Kidney (tissue), 13 donors: ENCODE measurements at regions not wholly inside any gene's neighbourhood (a gene's known extent, or its start where the extent isn't known, plus 50 kb on each side); places are given as distances from the start of the nearest gene placed in this dataset.

Experiments
- DNase-seq, 5 donors: peaks; one replicate each; pipeline ENCODE4 v3.0.0-alpha.2; 2013 to 2020
- FAIRE-seq: peaks from 2 replicates; lab custom pipeline; 2012; peaks lifted over from hg19 to GRCh38; lab: Jason Lieb, UNC
- H3K27ac ChIP-seq, 2 donors: one replicate each; pipeline ENCODE4 v1.7.0; 2013; ENCODE audit warnings: low read depth in 2 of 2, low read length in 2 of 2, inconsistent platforms in 1 of 2
- H3K27me3 ChIP-seq: one replicate; pipeline ENCODE4 v1.7.1; 2013; ENCODE audit warnings: low read length, inconsistent platforms; ENCODE audit not compliant: control insufficient read depth, insufficient read depth
- H3K36me3 ChIP-seq, 3 donors: one replicate each; pipeline versions ENCODE4 v1.7.0 to v1.7.1; 2013; ENCODE audit warnings: low read length in 3 of 3, control low read depth in 1 of 3, inconsistent platforms in 1 of 3; ENCODE audit not compliant: insufficient read depth in 3 of 3, control insufficient read depth in 2 of 3
- H3K4me1 ChIP-seq, 3 donors: one replicate each; pipeline versions ENCODE4 v1.7.0 to v1.7.1; 2013; ENCODE audit warnings: low read length in 3 of 3, inconsistent platforms in 1 of 3, low read depth in 1 of 3; ENCODE audit not compliant: control insufficient read depth in 2 of 3, insufficient read depth in 2 of 3
- H3K4me3 ChIP-seq, 3 donors: one replicate each; pipeline versions ENCODE4 v1.7.0 to v1.8.1; 2013; ENCODE audit warnings: low read length in 3 of 3, control low read depth in 1 of 3, inconsistent platforms in 1 of 3
- H3K9ac ChIP-seq, 3 donors: one replicate each; pipeline versions ENCODE4 v1.7.0 to v1.7.1; 2013; ENCODE audit warnings: low read length in 3 of 3, control low read depth in 1 of 3, inconsistent platforms in 1 of 3
- H3K9me3 ChIP-seq, 3 donors: one replicate each; pipeline versions ENCODE4 v1.7.0 to v1.7.1; 2013; ENCODE audit warnings: low read length in 3 of 3, control low read depth in 1 of 3, inconsistent platforms in 1 of 3; ENCODE audit not compliant: control insufficient read depth in 2 of 3, insufficient read depth in 1 of 3
- CTCF ChIP-seq: IDR thresholded peaks from 3 replicates; pipeline ENCODE4 v1.5.1; 2012; ENCODE audit warnings: mild to moderate bottlenecking, moderate library complexity, borderline replicate concordance; ENCODE audit not compliant: insufficient read depth; ENCODE audit errors: extremely low read depth
- intact Hi-C: fragments of 100-400 bp; cut with DNase I; formaldehyde crosslinking; loops from one replicate; pipeline ENCODE4 v1.11.1; 2022
- donor health status: control.
- donor health status: control.
- donor health status: control.
- donor health status: control.
- donor health status: control.
- donor health status: DM: yes; HTN: yes; CAD: no.
- donor health status: Normal renal cell carcinoma (clear cell type).

GRCh38 chr18:67216846-67217245 lies 299.7 kb downstream of the DSEL start:
- H3K4me1 ChIP-seq: no peaks in the 10 kb centered on the region
- FAIRE-seq (no peak), DNase-seq (no peak)
- H3K9ac ChIP-seq: no peak overlapping the region
- intact Hi-C loops: loop anchor here (5.0 kb wide), 1 partner anchor 1445 kb away; no protein-coding TSS in a partner anchor
- TF ChIP-seq CTCF: no peak
- no peak overlapping the region for H3K4me3 ChIP-seq
- no peaks in the 10 kb centered on the region for H3K9me3 ChIP-seq
- H3K36me3 ChIP-seq: no peaks in the 10 kb centered on the region
- no peak overlapping the region for H3K27ac ChIP-seq
- H3K27me3 ChIP-seq: no peaks in the 10 kb centered on the region

GRCh38 chr18:67215686-67216085 lies 300.8 kb downstream of the DSEL start:
- H3K4me1 ChIP-seq: no peaks in the 10 kb centered on the region
- no peaks in the 10 kb centered on the region for H3K36me3 ChIP-seq
- no peak overlapping the region for H3K4me3 ChIP-seq
- no peaks in the 10 kb centered on the region for H3K27me3 ChIP-seq
- FAIRE-seq (no peak), DNase-seq (peak in 1 of 5 donors; percentile 65)
- H3K9me3 ChIP-seq: no peaks in the 10 kb centered on the region
- no peak overlapping the region for H3K9ac ChIP-seq
- intact Hi-C loops: loop anchor here (5.0 kb wide), 1 partner anchor 1447 kb away; no protein-coding TSS in a partner anchor
- H3K27ac ChIP-seq: no peak overlapping the region
- TF ChIP-seq CTCF: no peak

- intact Hi-C loops: no loop called here
- H3K36me3 ChIP-seq: no peaks in the 10 kb centered on the region
- DNase-seq (no peak), FAIRE-seq (no peak)
- no peak overlapping the region for H3K9ac ChIP-seq
- H3K9me3 ChIP-seq: no peaks in the 10 kb centered on the region
- H3K27ac ChIP-seq: no peak overlapping the region
- H3K4me3 ChIP-seq: no peak overlapping the region
- H3K27me3 ChIP-seq: no peaks in the 10 kb centered on the region
- TF ChIP-seq CTCF: no peak
- H3K4me1 ChIP-seq: no peaks in the 10 kb centered on the region
Measured at GRCh38 chr18:67211646-67212045, 304.9 kb downstream of the DSEL start.

GRCh38 chr18:67200665-67201064 lies 315.9 kb downstream of the DSEL start:
- intact Hi-C loops: loop anchor here (10.0 kb wide), 1 partner anchor 96 kb away; no protein-coding TSS in a partner anchor
- Histone ChIP-seq H3K27me3 (no peaks in the 10 kb centered on the region), H3K4me3 (no peak overlapping the region), H3K36me3 (no peaks in the 10 kb centered on the region), H3K9me3 (no peaks in the 10 kb centered on the region), H3K27ac (no peak overlapping the region), H3K4me1 (no peaks in the 10 kb centered on the region), H3K9ac (no peak overlapping the region)
- no peak for FAIRE-seq
- no peak for DNase-seq
- no peak for TF ChIP-seq CTCF
